Keratinocyte (primary cell): ENCODE measurements at regions not wholly inside any gene's neighbourhood (a gene's known extent, or its start where the extent isn't known, plus 50 kb on each side); places are given as distances from the start of the nearest gene placed in this dataset.

ENCODE experiments used
- DNase-seq: peaks from one replicate; pipeline ENCODE4 v3.0.0-alpha.2; 2011; ENCODE audit warnings: low read depth, missing footprints, low spot score
- FAIRE-seq: peaks from 2 replicates; lab custom pipeline; 2011; peaks lifted over from hg19 to GRCh38; lab: Jason Lieb, UNC
- H2AFZ ChIP-seq: 2 replicates; pipeline ENCODE4 v1.6.0; 2012; ENCODE audit warnings: low read length, control low read depth, inconsistent platforms; ENCODE audit not compliant: control insufficient read depth
- H3K27ac ChIP-seq: 2 replicates; pipeline ENCODE4 v1.5.1; 2011; ENCODE audit warnings: low read length; ENCODE audit not compliant: control insufficient read depth, insufficient read depth
- H3K27me3 ChIP-seq: 3 replicates; pipeline ENCODE4 v1.6.0; 2011; ENCODE audit warnings: low read length; ENCODE audit not compliant: control insufficient read depth, insufficient read depth; ENCODE audit errors: extremely low read depth
- H3K36me3 ChIP-seq, 2 experiments: 2 replicates in 1 of 2; 3 replicates in 1 of 2; pipeline ENCODE4 v1.5.1; 2011; ENCODE audit warnings: low read length in 2 of 2, mild to moderate bottlenecking in 1 of 2; ENCODE audit not compliant: control insufficient read depth in 2 of 2, insufficient read depth in 2 of 2; ENCODE audit errors: extremely low read depth in 1 of 2
- H3K4me1 ChIP-seq: 3 replicates; pipeline ENCODE4 v1.5.1; 2011; ENCODE audit warnings: low read length; ENCODE audit not compliant: control insufficient read depth, insufficient read depth; ENCODE audit errors: extremely low read depth
- H3K4me2 ChIP-seq: 3 replicates; pipeline ENCODE4 v1.6.0; 2011; ENCODE audit warnings: low read depth, low read length; ENCODE audit not compliant: control insufficient read depth, insufficient read depth; ENCODE audit errors: extremely low read depth
- H3K4me3 ChIP-seq, 3 experiments: fragments of 200-600 bp in 1 of 3; sonication (generic) in 1 of 3; 2 replicates in 2 of 3; 3 replicates in 1 of 3; pipeline ENCODE4 v1.5.1; 2011 to 2016; ENCODE audit warnings: low read length in 3 of 3, mild to moderate bottlenecking in 3 of 3, control low read depth in 2 of 3, inconsistent platforms in 1 of 3, low read depth in 1 of 3, mixed read lengths in 1 of 3, mixed run types in 1 of 3, moderate library complexity in 1 of 3; ENCODE audit not compliant: control insufficient read depth in 2 of 3, insufficient read depth in 2 of 3; ENCODE audit errors: extremely low read depth in 1 of 3
- H3K79me2 ChIP-seq: 2 replicates; pipeline ENCODE4 v1.6.0; 2012; ENCODE audit warnings: low read length; ENCODE audit not compliant: control insufficient read depth, insufficient read depth
- H3K9ac ChIP-seq: 3 replicates; pipeline ENCODE4 v1.6.0; 2011; ENCODE audit warnings: low read length; ENCODE audit not compliant: control insufficient read depth, insufficient read depth; ENCODE audit errors: extremely low read depth
- H3K9me1 ChIP-seq: 3 replicates; pipeline ENCODE4 v1.6.0; 2011; ENCODE audit warnings: low read length; ENCODE audit not compliant: control insufficient read depth, insufficient read depth; ENCODE audit errors: extremely low read depth
- H3K9me3 ChIP-seq: 2 replicates; pipeline ENCODE4 v1.5.1; 2012; ENCODE audit warnings: low read depth, low read length; ENCODE audit not compliant: control insufficient read depth
- H4K20me1 ChIP-seq: 3 replicates; pipeline ENCODE4 v1.6.0; 2011; ENCODE audit warnings: low read length; ENCODE audit not compliant: control insufficient read depth, insufficient read depth; ENCODE audit errors: extremely low read depth
- CTCF ChIP-seq, 3 experiments: IDR thresholded peaks in 1 of 3; conservative IDR thresholded peaks in 1 of 3; optimal IDR thresholded peaks in 1 of 3; 2 replicates in 2 of 3; 3 replicates in 1 of 3; pipeline versions ENCODE3 to v1.5.1; 2011; ENCODE audit warnings: low read length in 3 of 3, mild to moderate bottlenecking in 3 of 3, moderate library complexity in 2 of 3, control low read depth in 1 of 3, inconsistent platforms in 1 of 3; ENCODE audit not compliant: insufficient read depth in 2 of 3; ENCODE audit errors: extremely low read depth in 1 of 3
- EZH2 ChIP-seq: IDR thresholded peaks from one replicate; pipeline ENCODE4 v1.6.1; 2012; ENCODE audit warnings: inconsistent platforms, mild to moderate bottlenecking, low read length, moderate library complexity
- dilution Hi-C: fragments of 300-500 bp; cut with MboI; formaldehyde crosslinking; loops from one replicate; pipeline ENCODE4 v1.7.0; 2020; ENCODE audit warnings: low sequenced_read_pairs; ENCODE audit not compliant: extremely low pct_ligation_motif_present

- Histone ChIP-seq H3K4me1 (no peaks in the 10 kb centered on the region), H2AFZ (no peak overlapping the region), H3K9me3 (no peaks in the 10 kb centered on the region), H3K27me3 (no peaks in the 10 kb centered on the region), H3K4me3 (no peak overlapping the region), H3K4me2 (no peak overlapping the region), H3K36me3 (no peaks in the 10 kb centered on the region), H3K79me2 (no peaks in the 10 kb centered on the region), H4K20me1 (no peaks in the 10 kb centered on the region), H3K9me1 (no peaks in the 10 kb centered on the region), H3K9ac (no peak overlapping the region), H3K27ac (no peak overlapping the region)
- TF ChIP-seq EZH2 (no peak), CTCF (optimal IDR thresholded peaks at IDR 0.05 in 1 of 3, IDR thresholded peaks at IDR 0.05 in 1 of 3, conservative IDR thresholded peaks at IDR 0.05 in 1 of 3; ENCODE audit: extremely low read depth in 1 of 3, insufficient read depth in 2 of 3, low read length in 3 of 3) (no peak)
- FAIRE-seq, result no peak
- dilution Hi-C loops, result no loop called here
- no peak for DNase-seq
These were observed 150.0 kb upstream of the ROBO2 start for GRCh38 chr3:76889911-76890310.

GRCh38 chr3:76897076-76897475 lies 142.8 kb upstream of the ROBO2 start:
- Histone ChIP-seq H3K9ac (no peak overlapping the region), H3K4me3 (no peak overlapping the region), H3K27ac (no peak overlapping the region), H3K36me3 (no peaks in the 10 kb centered on the region), H4K20me1 (no peaks in the 10 kb centered on the region), H3K9me3 (no peaks in the 10 kb centered on the region), H3K4me2 (no peak overlapping the region), H3K27me3 (no peaks in the 10 kb centered on the region), H3K79me2 (no peaks in the 10 kb centered on the region), H2AFZ (no peak overlapping the region), H3K9me1 (no peaks in the 10 kb centered on the region), H3K4me1 (no peaks in the 10 kb centered on the region)
- no peak for TF ChIP-seq EZH2
- TF ChIP-seq CTCF (optimal IDR thresholded peaks at IDR 0.05 in 1 of 3, IDR thresholded peaks at IDR 0.05 in 1 of 3, conservative IDR thresholded peaks at IDR 0.05 in 1 of 3; ENCODE audit: extremely low read depth in 1 of 3, insufficient read depth in 2 of 3, low read length in 3 of 3), result no peak
- dilution Hi-C loops, result no loop called here
- no peak for FAIRE-seq
- DNase-seq, result no peak
